HG03066 (cell line): ENCODE measurements at regions not wholly inside any gene's neighbourhood (a gene's known extent, or its start where the extent isn't known, plus 50 kb on each side); places are given as distances from the start of the nearest gene placed in this dataset.
"Not testable (repeated sequence)": the region's sequence is repeated elsewhere in the genome, so short reads cannot be mapped to it uniquely, and the experiment has no call there.

Source experiments
- ATAC-seq: cut with Tn5 transposase; IDR thresholded peaks from one replicate; pipeline ENCODE4 v1.9.1; 2021; ENCODE audit warnings: low read depth; ENCODE audit not compliant: unreplicated experiment

DNA sequence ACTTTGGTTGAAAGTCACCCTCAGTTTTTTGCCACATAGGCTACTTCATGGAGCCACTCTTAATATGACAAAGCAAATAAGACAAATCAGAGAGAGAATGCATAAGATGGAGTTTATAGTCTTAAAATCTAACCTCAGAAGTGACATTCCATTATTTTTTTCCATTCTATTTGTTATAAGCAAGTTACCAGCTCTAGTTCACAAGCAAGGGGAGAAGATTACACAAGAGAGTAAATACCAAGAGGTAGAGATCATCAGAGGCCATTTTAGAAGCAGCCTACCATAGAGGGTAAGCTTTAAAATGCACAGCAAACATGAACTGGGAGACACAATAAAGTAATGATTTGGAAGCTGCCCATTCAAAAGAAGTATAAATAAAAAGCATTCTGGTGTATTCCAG lies 651.3 kb upstream of the MEF2C start:
- no peak for ATAC-seq

DNA sequence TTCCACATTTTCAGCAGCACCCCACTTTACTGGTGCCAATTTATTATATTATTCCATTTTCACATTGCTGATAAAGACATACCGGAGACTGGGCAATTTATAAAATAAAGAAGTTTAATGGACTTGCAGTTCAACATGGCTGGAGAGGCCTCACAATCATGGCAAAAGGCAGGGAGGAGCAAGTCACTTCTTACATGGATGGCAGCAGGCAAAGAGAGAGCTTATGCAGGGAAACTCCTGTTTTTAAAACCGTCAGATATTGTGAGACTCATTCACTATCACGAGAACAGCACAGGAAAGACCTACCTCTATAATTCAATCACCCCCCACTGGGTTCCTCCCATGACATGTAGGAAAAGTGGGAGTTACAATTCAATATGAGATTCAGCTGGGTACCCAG lies 641.8 kb upstream of the MEF2C start:
- no peak for ATAC-seq

DNA sequence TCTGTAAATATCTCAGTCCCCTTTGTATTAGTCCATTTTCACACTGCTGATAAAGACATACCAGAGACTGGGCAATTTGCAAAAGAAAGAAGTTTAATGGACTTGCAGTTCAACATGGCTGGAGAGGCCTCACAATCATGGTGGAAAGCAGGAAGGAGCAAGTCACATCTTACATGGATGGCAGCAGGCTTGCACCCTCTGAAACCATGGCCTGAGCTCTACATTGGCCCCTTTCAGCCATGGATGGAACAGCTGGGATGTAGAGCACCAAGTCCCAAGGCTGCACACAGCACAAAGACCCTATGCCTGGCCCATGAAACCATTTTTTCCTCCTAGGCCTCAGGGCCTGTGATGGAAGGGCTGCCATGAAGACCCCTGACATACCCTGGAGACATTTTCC lies 640.9 kb upstream of the MEF2C start:
- not testable (repeated sequence) for ATAC-seq

DNA sequence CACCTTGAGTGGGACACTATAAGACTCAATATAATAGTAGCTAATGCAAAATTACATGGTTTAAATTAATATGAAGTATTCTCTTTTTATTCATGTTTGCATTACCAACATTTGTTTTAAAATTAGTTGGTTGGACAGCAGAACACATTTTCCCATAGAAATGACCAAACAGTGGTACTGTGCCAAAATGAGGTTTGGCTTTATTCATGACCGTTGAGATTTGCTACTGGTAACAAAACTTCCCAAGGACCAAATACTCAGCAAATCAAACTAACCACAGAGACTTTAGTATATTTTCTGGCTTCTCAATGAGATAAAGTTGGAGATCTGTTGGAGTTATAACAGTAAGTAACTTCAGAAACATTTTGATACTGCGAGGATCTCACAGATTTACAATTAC lies 637.8 kb upstream of the MEF2C start:
- no peak for ATAC-seq

DNA sequence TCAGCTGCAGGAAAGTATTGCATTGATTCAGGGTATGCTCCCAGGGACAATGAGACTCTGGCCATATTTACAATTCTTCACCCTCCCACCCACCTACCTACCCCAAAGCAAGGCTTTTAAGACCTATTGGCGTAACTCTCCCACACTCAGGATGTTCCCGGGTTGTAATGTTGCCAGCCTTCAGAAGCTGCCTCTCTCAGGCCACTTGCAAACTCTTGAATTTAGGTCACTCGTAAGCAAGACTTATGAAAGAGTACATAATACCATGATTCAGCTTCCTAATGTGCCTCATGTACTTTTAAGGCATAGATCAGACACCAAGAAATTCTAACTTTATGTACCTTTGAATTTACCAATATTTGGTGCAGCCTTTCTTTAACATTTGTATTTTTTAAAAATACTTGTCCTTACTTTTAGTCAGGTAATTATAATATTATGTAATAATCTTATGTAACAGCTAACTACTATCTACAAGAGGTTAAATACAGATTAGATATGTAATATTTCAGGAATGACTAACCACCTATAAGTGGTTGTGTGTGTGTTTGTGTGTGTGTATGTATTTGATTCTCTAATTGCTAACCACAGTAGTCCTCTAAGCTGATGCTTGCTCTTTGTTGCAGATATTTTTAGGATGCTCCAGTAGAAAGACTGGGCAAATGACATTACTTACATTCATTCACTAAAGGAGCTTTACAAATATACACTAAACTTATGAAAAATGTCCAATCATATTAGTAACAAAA lies 630.5 kb upstream of the MEF2C start:
- no peak for ATAC-seq

DNA sequence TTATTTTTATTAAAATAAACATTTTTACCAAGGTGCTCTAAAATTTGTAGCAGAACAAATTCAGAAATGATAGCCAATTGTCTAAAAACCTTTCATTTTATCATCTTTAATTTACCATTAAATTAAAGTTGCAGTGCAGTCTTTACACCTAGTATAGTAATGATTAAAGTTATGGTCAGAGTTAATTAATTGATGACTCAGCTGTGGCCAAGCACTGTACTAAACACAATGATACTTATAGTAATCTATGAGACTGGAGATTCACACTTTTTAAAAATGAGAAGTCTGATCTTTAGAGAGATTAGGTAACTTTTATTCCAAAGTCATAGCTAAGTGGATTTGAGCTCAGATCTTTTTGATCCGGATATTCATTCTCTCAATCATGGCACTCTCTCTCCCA lies 621.1 kb upstream of the MEF2C start:
- no peak for ATAC-seq

DNA sequence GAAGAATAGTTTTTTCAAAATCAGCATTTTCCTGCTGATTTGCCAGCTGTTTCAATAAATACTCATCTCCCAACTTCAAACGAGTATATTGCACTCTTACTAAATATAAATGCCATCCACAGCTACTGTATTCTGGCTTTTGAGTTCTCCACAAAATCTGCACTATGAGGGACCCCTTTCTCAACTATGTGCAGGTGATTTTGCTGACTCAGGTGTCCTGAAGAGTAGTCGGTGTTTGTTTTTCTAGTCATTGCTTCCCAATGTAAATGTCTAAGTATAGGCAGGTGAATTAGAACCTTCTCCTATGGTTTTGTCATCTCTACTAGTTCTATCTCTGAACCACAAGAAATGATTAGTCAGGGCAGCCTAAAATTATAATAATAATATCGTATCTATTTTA lies 616.8 kb upstream of the MEF2C start:
- ATAC-seq = no peak

DNA sequence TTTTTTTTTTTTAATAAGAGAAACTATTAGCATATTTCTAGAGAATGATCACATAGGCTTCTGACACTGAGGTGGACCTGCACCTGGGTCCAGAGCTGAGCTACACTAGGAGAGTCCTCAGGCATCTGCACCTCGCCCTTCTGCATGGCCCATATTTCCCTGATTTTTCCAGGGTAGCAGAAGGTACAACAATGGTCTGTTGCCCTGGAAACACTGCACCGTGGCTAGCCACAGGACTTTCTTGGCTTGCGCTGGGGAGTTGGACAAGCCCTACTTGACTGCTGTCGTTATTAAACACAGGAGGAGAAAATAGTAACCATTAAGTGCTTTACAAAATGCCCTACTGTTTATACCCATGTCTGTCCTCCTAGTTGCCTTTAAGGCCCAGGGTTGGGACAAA lies 615.7 kb upstream of the MEF2C start:
- ATAC-seq = no peak

DNA sequence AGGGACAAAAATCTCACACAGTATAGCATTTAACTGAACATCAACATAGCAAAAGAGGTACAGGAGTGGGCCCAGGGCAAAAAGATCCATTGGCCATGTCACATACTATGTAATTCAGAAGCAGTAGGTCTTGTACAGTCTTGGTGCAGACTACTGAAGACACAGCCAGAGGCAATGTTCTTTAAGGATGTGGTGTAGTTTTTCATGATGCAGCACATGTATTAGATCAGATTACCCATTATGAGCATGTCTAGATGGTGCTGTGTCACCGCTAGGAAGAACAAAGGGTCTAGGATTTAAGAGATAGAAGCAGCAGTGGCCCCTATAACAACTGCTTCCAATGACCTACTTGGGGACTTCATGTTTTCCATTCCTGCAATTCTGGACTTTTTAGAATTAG lies 610.4 kb upstream of the MEF2C start:
- ATAC-seq = no peak

DNA sequence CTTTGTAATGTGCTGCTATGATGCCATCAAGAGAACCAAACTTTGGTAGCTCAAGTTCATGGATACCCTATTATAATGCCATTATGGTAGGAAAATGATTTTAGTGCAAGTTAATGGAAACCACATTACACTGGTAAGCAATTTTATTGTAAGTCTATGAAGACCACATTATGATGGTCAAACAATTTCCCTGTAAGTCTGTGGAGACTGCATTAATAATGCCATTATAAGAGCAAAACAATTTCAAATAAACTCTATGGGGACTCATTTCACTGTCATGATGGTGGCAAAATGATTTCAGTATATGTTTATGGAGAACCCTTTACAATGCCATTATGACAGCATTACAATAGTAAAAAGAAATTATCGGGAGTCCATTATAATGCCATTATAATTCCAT lies 602.0 kb upstream of the MEF2C start:
- no peak for ATAC-seq

DNA sequence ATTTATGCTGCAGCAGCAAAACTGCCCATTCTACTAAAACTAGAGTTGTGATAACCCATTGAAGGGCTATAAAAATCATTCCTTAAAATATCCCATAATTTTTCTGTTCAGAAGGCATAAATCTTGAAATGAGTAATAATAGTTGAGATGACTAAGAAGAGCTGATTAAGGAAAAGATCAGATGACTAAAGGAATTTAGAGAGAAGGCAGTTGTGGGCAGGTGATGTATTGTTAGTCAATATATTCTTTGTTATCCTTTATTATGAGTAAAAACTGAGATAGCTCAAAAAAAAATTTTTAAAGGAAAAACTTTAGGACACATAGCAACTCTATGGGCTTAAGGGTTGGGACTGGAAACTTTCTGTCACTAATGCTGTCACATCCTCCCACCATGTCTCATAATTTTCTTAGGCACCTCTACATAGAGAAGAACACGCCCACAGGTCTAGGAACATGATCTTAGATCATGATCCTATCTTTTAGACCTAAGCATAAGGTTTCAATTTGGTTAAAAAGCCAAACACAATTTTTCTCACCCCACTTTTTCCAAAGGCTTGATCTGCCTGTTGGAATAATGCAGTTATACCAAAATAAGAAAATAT lies 597.5 kb upstream of the MEF2C start:
- no peak for ATAC-seq

DNA sequence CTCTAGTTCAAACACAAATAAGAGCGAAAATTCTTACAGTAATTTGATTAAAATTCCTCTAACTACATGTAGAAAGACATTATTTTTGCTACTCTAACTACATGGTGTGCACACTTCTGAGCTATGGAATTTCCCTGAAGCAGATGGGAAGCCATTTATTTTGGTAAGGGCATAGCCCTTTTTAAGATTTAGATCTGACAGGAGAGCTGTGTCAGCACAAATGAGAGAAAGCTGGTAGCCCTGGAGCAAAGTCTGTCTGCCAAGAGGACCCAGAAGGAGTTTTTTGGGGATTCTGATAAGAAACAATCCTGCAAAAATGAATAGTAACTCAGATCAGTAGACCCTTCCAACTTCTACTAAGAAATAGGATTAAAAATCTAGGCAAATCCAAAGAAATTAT lies 595.9 kb upstream of the MEF2C start:
- ATAC-seq = no peak

DNA sequence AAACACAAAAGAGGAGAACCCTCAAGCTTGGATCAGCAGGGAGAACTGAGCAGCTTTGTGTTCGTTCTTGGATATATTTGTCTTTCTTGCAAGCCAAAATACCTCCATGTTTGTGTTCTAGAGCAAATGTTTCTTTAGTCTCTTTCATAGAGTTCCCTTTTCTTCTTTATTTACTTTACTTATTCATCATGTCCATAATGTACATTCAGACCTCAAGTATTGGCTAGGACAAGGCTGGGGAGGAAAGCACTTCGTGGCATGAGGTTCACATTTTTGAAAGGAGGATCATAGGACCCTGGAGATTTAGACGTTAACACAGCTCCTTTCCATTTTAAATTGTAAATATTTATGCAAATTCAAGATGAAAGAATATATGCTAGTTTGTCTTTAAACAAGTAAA lies 590.2 kb upstream of the MEF2C start:
- no peak for ATAC-seq

DNA sequence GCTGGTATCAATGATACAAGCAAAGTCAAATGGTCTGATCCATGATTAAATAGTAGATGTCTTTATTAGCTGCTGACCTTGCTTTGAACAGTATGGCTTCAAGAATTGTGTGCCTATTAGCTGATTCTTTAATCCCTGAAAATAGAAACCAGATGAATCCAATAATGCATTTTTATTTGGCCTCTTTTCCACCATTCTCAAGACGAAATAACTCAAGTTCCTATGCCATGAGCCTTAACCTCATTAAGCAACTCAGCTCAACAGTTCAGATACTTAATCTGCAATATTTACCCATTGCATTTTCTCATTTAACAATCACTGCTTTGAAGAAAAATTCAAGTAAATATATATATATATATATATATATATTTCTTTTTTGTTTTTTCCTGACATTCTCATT lies 588.6 kb upstream of the MEF2C start:
- no peak for ATAC-seq

DNA sequence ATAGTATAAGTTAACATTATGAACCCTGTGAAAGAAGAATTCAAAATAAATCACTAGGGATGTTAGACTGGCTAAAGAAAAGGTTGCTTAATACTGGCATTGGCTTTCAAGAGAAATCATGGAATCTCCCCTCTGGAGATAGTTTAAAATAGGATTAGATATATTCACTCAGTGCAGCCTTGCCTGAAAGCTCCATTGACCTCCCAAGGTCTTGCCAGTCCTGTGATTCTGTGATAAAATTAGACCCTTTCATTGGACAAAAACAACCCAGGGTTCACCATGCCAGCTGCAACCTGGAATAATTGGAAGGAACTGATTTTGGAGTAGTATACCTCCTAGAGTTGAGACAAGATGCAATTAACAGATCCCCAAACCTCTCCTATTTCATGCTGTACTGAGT lies 588.1 kb upstream of the MEF2C start:
- no peak for ATAC-seq

DNA sequence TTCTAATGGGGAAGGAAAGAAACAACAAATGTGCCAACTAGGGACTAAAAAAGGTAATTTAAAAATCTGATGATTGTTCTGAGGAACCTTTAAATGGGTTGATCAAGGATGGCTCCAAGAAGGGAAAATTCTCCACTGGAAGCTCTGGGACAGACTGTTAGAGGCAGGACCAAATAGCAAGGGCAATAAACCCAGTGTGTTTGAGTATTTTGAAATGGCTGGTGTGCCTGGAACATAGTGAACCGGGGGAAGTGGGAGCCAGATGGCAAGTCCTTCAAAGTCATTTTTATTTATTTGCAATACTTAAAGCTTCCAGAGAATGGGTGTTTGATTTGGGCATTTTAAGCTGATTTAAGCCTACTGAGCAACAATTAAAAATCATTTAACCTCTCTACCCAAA lies 587.7 kb upstream of the MEF2C start:
- ATAC-seq = no peak

DNA sequence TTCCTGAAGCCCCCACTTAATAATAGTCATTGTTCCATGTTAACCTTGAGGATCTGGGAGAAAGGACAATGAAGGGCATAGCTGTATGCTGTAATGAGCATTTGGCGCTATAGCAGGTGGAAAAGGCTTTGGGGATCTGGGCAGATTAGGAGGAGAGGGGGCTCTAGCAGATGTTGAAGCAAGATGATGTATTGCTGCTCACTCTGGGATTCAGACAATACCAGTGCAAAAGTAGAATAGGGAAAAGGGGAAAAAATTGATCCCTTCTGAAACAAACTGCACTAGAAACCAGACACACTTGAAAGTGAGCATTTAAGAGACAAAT lies 575.3 kb upstream of the MEF2C start:
- ATAC-seq = no peak

DNA sequence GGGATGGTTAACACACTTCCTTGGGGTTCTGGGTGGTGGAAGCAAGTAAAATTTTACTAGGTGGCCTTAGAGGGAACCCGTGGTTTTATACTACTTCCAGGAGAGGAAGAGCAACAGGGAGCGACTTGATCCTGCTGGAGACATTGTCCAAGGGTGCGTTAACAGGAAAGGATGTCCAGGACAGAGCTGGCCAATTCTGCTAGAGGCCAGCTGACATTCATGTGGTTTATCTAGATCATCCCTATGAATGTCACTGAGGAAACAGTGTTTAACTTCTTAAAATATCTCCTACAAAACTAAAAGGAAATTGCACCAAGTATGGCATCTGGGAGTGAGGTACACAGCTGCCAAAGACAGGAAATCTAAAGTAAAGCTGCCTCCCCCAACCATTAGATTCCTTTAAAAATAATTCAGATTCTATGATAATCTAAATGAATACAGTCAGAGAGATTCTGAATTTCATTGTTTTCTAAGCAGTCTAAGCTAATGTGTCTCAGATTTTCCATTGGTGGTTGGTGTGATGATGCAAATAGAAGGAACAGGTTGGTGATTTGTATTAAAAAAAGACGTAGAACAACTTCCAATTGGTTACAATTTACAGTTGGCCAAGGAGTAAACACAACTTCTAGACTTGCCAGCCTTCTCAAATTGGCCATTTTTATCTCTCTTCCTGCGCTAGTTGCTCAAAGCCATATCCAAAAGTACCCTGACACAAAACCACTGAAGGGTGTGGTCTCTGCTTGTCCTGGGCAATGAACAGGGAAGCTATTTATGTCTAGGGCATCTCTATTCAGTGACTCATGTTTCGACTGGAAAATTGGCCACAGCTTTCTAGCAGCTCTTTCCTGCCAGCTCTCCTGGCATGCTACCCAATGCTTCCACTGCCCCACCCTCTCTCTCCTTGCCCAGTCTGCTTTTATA lies 574.7 kb upstream of the MEF2C start:
- ATAC-seq = no peak

DNA sequence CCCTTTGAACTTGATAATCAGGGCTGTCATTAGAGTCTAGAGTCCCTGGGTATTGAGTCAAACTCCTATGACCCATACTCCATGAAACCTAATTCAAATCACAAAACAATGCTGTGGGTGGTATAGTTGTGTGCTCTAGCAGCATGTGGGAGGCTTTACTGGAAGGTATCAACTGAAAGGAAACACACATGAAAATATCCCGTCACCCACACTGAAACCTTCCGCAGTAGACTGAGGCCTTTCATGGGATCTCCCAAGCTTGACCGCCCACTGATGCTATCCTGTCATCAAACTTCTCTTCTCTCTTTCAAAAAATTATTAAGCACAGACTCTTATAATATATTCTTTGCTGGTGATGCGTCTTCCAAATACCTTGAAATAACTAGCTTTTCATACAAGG lies 569.1 kb upstream of the MEF2C start:
- ATAC-seq = no peak

DNA sequence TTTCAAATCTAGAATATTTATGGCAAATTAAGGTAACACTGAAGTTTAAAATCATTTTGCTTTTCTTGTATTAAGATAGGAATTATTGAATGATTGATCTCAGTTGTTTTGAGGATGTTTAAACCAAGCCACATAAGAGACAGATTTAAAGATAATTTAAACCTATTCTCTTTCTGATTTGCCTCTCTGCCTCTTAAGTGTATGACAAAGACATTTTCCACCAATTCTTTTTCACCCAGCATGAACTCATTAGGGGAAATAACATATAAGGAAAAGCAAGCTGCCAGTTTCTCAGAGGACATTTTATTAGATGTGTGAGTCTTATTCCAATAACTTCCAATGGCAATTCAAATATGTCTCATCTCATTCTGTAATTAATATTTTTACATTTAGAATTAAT lies 568.3 kb upstream of the MEF2C start:
- ATAC-seq = no peak

DNA sequence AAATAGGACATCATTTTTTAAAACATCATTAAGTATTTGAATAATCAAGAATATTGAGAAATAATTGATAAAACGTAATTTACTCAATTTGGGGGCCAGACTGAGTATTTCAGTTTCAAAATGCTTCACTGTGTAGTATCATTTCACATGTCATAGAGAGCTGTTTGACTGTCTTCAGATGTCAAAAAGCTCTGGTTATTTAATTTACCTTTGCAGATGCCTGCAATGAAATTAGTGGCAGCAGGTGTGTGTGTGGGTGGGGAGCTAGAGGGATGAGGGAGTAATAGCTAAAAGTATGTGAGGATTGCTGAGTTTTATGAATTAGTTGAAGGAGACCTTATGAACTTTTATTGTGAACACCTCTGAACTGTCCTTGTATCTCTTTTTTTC lies 567.2 kb upstream of the MEF2C start:
- no peak for ATAC-seq
